GM06990 (cell line): ENCODE measurements at regions not wholly inside any gene's neighbourhood (a gene's known extent, or its start where the extent isn't known, plus 50 kb on each side); places are given as distances from the start of the nearest gene placed in this dataset.

ENCODE experiments used
- DNase-seq: peaks from one replicate; pipeline ENCODE4 v3.0.0-alpha.2; 2011; ENCODE audit not compliant: insufficient read length; ENCODE audit errors: extremely low read depth
- H3K27me3 ChIP-seq: replicated peaks from 2 replicates; pipeline ENCODE4 v1.6.0; 2011; ENCODE audit warnings: low read length; ENCODE audit not compliant: control insufficient read depth, insufficient read depth
- H3K36me3 ChIP-seq: 2 replicates; pipeline ENCODE4 v1.5.1; 2011; ENCODE audit warnings: low read length; ENCODE audit not compliant: control insufficient read depth, insufficient read depth
- H3K4me3 ChIP-seq: replicated peaks from 2 replicates; pipeline ENCODE4 v1.5.1; 2011; ENCODE audit warnings: low read depth, mild to moderate bottlenecking, control low read depth, low read length
- CTCF ChIP-seq: IDR thresholded peaks from 2 replicates; pipeline ENCODE4 v1.5.1; 2011; ENCODE audit warnings: low read length, control low read depth, mild to moderate bottlenecking, inconsistent platforms; ENCODE audit not compliant: insufficient read depth, poor library complexity, severe bottlenecking

- no peaks in the 10 kb centered on the region for H3K27me3 ChIP-seq
- no peak overlapping the region for H3K4me3 ChIP-seq
- no peaks in the 10 kb centered on the region for H3K36me3 ChIP-seq
- DNase-seq = no peak
- TF ChIP-seq CTCF = peak; percentile 7
Measured at GRCh38 chr15:29938361-29939335, 116.4 kb upstream of the TJP1 start.

- no peak for DNase-seq
- Histone ChIP-seq H3K36me3 (no peaks in the 10 kb centered on the region), H3K27me3 (no peaks in the 10 kb centered on the region), H3K4me3 (no peak overlapping the region)
- no peak for TF ChIP-seq CTCF
Measured at GRCh38 chr15:29937956-29938355, 115.7 kb upstream of the TJP1 start.

GRCh38 chr15:29936353-29937049 lies 114.2 kb upstream of the TJP1 start:
- H3K27me3 ChIP-seq = no peaks in the 10 kb centered on the region
- no peaks in the 10 kb centered on the region for H3K36me3 ChIP-seq
- H3K4me3 ChIP-seq = no peak overlapping the region
- no peak for DNase-seq
- no peak for TF ChIP-seq CTCF

- DNase-seq = no peak
- Histone ChIP-seq H3K27me3 (no peaks in the 10 kb centered on the region), H3K36me3 (no peaks in the 10 kb centered on the region), H3K4me3 (no peak overlapping the region)
- peak; percentile 33 for TF ChIP-seq CTCF
Measured at GRCh38 chr15:29935296-29936004, 113.2 kb upstream of the TJP1 start.

- H3K4me3 ChIP-seq = no peak overlapping the region
- H3K36me3 ChIP-seq = no peaks in the 10 kb centered on the region
- no peaks in the 10 kb centered on the region for H3K27me3 ChIP-seq
- no peak for TF ChIP-seq CTCF
- no peak for DNase-seq
Measured at GRCh38 chr15:29934251-29934650, 112.0 kb upstream of the TJP1 start.
